ENCODE measurements at regions not wholly inside any gene's neighbourhood (a gene's known extent, or its start where the extent isn't known, plus 50 kb on each side); places are given as distances from the start of the nearest gene placed in this dataset.

- TF ChIP-seq RAD21 (conservative IDR thresholded peaks at IDR 0.05) (no peak), EP300 (conservative IDR thresholded peaks at IDR 0.05; ENCODE audit: poor library complexity, severe bottlenecking) (no peak), CTCF (IDR thresholded peaks at IDR 0.05; ENCODE audit: poor library complexity, severe bottlenecking) (no peak), TAF1 (IDR thresholded peaks at IDR 0.05; ENCODE audit: low read depth) (no peak)
Measured at GRCh38 chr5:2169430-2169808, 286.7 kb upstream of the IRX4 start.

Measured in neural cell (in vitro differentiated cells).